ENCODE measurements at regions not wholly inside any gene's neighbourhood (a gene's known extent, or its start where the extent isn't known, plus 50 kb on each side); places are given as distances from the start of the nearest gene placed in this dataset.

DNA sequence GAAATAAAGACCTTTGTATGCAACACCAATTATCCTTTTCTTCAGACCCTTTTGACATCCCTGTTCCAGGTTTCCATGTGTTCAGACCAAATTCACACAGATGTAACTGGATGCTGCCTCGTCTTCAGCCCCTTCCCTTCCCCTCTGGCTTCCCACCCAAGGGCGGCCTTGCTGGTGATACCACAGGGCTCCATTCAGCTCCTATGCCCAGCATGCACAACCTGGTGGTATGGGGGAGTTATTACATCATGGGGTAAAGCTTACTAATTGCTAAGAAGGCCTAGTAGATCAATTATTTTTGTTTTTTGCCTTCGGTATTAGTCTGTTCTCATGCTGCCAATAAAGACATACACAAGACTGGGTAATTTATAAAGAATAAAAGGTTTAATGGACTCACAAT is 317.0 kb upstream of the CXXC4 start:
- DNase-seq: no peak

DNA sequence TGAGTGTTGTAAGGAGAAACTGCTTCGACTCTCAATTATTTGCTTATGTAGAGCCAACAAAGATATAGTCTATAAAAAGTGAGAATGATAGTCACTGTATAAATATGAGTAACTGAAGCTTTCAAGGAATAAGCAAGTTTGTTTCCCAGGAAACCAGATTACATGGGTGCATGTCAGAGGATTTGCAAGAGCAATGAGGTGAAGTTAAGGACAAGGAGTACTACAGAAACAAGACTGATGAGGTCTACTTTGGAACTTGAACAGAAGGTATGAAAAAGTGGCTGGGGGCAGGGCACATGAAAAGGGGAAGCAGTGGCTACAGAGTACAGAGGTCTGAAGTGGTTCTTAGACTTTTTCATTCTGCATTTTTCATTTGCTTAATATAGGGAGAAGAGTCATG is 321.0 kb upstream of the CXXC4 start:
- DNase-seq: no peak

DNA sequence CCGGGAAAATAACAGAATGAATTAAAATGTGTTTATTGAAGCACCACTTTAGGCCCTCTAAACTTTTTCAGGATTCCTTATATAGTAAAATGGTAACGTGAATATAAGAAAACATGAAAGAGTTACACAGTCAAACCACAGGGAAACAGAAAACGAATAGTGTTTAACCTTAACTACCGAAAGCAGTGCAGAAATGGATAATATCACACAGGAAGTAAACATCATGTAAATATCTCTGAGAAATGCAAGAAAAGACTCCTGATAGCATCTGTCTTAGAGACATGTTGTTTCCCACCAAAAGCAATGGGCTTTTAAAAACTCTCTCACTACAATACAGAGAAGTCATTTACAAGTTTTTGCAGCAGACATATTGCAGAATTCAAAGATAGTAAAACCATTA is 323.9 kb upstream of the CXXC4 start:
- DNase-seq: no peak

DNA sequence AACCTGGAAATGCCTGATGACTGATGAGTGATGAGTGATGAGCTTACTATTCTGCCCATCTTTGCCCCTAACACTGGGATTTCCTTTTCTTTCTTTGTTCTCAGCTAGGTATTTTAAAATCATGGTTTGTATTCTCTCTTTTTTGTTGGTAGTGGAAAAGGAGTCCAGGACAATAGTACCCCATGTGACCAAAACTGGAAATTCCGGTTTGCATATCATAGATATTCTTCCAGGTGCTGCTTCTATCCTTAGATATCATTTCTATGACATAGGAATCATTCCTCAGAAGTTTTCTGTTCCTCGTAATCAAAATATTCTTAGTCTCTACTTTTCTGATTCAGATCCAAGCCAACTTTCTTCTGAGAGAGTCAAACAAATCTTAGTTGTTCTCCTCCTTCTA is 320.5 kb upstream of the TET2 start:
- no peak for DNase-seq

DNA sequence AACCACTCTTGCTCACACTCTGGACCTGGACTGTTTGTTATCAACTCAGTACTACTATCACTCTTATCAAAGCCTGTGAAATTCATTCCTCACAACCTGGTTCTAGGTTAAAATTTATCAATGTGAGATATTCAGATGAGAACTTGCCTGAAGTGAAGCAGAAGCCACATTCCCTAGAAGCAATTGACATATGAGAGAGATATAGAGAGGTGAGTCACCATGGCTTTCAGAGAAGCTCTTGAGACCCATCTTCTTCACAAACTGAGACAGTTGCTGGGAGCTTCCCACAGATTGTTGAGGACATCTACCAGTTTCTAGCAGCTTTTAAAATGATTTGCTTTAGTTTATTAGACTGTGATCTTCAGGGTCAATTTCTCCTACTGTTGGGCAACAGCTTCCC is 316.9 kb upstream of the TET2 start:
- DNase-seq: no peak

DNA sequence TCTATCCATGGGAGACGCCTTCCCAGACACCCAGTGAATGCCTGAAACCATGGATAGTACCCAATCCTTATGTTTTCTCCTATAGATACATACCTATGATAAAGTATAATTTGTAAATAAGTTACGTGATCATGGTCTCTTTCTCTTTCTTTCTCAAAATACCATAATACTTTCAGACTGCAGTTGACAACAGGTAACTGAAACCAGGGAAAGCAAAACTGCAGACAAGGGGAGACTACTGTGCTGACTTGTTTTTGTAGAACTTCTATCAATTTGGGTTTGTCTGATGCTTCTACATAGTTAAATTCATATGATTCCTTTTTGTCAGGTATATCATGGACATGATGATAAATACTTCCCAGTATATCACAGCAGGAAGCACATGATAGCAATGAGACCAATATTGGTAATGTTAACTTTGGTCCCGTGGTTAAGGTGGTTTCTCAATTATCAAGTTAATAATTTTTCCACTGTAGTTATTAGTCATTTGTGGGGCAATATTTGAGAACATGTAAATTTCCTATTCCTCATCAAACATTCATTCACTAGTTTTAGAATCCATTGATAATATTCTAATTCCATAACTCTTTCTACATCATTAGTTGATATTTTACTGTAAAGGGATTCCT is 298.0 kb upstream of the TET2 start:
- DNase-seq: no peak

DNA sequence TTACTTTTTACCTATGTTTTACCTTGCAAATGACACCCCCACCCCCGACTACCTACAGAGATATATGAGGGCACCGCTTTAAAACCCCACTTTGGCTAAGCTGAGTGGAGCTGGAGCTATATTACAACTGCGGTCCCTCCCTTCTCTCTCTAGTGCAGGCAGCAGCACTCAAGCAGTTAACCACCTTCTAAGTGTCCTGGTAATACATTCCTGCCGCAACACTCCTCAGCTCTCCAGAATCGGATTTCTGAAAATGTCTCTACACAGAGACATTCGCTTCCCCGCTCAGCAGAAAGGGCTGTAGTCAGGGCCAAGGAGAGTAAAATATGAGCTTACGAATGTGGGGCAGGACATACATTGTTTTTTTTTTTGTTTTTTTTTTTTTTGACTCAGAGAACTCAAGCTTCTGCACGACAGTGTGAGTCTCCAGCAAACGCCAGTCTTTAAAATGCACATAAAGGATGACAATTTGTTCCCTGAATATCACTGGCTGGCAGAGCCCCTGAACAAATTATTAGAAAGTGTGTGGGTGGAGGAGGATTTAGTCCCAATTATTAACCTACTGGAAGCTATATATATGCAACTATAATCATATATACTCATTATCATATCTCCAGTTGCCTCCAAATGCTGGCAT is 287.0 kb upstream of the TET2 start:
- DNase-seq: no peak

DNA sequence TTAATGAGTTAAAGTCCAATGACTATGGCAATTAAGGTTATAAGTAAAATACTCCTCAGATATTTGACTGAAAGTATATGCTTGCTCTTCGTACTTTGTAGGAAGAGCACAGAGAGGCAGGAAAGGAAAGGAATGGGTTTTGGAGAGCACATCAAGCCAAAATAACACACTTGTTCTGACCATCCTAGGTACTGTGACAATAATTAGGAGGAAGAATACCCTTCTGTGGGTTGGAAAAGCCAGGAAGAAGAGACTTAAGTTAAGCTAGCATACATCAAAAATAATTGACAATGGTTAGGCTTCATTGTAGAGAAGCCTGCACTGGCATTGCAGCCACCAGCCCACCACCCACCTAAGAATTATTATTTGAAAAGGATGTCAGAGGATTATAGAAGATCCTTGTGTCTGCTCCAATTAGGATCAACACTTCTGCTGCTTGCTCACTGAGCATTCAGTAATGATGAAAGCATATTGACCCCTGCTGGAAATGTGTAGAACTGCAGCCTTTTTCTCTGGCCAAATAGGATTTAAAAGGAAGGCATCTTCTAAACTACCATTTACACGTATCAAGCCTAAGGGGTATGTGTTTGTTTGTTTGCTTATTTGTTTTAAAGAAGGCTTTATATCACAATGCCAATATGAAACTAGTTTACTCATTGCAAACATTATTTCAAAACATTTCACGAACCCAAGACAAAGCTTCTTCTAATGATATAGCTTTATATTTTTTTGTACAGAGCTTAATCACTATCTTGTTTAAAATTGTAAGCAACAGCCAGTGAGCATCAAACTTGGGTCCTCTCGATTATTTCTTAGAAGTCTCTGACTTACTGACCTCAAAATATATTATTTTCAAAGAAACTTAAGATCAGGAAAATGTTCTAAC is 286.2 kb upstream of the TET2 start:
- DNase-seq: no peak

DNA sequence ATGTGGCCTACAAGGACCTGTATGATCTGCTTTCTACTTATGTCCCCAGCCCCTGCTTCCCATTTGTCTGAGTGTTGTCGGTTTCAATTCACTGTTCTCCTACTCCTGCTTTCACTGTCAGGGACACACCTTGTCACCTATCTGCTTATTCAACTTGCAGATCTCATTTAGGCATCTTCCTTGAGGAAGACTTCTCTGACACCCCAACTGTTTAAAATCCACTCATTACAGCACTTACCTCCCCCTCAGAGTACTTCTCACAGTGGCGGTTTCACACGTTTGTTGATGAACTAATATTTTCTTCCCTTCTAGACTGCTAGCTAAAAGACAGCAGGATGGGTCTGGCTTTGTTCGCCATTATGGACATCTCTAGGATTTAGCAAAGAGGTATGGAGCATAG is 279.9 kb upstream of the TET2 start:
- no peak for DNase-seq

DNA sequence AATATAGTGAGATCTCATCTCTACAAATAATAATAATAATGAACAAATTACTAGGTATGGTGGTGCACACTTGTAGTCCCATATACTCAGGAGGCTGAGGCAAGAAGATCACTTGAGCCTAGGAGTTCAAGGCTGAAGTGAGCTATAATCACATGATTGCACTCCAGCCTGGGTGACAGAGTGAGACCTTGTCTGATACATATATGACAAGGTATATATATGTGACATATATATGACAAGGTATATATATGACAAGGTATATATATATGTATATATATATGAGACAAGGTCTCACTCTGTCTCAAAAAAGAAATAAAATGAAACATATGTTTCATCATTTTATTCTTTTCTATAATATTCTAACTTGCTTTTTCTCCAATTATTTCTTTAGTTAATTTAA is 278.1 kb upstream of the TET2 start:
- no peak for DNase-seq

DNA sequence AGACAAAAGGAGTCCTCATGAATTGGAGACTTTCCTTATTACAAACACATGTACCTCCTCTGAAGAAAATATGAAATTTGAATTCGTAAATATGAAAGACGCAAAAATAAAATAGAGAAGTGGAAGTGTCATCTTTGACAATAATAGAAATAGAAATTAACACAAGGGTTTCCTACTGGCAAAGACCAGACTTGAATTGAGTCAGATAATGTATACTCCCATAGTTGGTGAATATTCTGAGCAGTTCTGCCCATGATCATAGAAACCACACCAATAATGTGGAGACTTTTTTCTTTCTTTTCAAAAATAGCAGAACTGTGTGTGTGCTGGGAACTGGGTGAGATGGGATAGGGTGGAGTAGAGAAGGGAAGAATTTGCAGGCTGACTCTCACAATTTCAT is 277.7 kb upstream of the TET2 start:
- DNase-seq: no peak

DNA sequence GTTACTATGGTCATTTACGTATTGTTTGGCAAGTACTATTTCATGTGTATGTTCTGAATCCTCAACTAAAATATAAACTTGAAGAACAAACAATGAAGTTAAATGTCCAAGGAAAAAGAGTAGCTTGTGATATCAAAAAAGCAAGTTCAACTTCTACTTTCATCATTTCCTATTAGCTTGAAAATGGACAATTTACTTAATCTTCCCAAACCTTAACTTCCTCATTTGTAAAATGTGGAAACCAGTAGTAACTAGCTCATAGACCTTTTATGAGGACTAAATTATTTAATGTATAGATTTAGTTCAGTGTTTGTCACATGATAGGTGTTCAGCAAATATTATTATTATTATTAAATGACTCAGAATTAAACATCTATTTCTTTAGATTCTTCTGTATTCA is 276.8 kb upstream of the TET2 start:
- DNase-seq: no peak

DNA sequence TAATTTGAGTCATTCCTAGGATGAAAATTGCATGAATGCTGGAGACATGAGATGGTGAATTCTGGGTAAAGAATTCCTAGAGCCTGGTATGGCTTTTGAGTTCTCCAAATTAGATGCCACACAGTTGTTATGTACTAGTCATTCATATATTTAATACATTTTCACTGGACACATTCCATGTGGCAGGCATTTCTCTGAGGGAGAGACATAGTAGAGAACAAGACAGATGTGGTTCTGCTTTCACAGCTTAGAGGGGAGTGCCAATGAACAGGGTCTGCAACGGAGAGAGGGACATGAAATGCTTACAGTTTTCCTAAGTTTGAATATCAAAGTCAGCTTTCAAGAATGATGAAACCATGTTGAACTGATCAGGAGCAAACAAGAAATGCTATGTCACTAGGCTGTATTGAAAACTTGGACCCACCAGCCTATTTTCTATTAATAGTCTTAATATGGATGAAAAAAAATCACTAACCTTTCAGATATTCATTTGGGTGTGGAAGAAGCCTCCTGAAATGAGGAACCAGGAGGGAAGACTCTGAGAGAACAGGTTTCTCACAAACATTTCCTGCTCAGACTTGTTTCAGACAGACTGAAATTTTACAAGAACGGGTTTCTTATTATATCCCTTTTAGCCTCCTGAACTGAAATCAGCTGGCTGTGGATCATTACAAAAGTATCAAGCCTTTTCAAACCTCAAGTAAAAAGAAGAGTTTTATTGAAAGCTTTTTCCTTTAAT is 276.0 kb upstream of the TET2 start:
- no peak for DNase-seq

DNA sequence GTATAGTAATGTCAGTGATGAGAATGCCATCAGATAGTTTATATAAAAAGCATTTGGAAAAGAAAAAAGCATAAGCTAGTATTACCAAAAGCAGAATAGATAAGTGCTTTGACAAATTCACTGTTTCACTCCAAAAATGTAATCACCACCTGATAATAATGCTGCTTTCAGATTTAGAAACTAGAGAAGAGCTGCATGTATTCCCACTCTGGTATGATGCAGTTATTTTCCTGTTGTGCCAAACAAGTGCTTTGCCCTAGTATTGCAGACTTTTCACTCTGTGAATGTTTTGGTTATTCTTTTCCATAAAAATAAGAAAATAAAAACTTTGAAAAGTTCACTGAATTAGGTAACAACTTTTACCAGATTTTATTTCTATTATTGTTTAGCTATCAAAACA is 267.7 kb upstream of the TET2 start:
- no peak for DNase-seq

DNA sequence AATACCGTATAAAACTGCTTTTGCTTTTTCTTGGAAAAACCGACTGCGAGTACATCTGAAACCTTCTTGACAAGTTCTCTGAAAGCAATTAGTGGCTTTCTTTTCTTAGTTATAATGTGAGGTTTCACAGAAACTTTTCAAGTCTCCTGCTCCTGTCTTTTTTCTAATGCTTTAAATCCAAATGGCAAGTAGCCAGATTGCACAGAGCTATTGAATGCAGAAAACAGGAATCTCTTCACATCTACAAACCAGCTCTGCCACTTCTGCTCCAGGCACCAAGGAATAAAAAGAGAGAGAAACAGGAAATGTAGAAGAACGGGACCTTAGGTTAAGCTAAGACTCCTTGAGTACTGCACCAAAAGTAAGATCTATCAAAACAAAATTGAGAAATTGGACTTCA is 267.3 kb upstream of the TET2 start:
- DNase-seq: no peak

DNA sequence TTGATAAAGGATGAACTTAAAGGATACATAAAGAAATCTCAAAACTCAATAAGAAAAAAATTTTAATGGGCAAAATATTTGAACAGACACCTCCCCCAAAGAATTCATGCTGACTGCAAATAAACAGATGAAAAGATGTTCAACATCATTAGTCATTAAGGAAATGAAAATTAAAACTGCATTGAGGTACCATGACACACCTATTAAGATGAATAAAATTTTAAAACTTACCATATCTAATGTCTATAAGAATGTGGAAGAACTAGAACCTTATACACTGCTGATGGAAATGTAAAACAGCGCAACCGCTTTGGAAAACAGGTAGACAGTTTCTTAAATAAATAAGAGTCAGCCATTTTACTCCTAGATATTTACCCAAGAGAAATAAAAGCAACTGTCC is 266.8 kb upstream of the TET2 start:
- no peak for DNase-seq

DNA sequence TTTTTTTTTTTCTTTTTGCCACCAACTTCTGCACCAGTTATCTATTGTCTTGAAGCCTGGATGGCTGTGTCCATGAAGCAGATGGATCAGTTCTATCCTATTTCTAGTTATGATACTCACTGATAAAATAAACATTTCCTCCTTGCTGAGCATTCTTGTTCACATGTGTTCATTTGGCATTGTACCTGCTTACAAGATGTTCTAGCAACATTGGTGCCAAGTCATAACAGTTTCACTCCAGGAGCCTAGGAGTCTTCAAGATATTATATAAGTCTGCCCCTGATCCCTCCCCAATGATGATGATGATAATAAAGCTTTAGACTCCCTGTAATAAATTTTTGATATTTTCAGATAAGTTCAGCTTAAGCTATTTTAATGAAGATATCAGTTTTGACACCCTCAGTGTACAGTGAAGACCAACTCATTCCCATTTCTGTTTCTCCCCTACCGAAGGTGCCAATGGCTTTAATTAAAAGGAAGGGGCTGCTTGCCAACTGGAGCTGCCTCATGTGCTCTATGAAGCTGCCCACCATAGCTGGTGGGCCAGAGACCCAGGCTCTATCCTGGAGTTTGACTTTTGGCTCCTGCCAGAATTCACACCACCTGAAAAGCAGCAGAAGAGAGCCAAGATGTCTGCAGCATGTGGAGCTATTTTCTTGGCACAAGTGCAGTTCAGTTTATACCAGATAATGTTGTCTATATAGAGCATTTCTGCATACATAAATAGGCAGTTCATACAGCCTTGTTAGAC is 265.4 kb upstream of the TET2 start:
- no peak for DNase-seq

DNA sequence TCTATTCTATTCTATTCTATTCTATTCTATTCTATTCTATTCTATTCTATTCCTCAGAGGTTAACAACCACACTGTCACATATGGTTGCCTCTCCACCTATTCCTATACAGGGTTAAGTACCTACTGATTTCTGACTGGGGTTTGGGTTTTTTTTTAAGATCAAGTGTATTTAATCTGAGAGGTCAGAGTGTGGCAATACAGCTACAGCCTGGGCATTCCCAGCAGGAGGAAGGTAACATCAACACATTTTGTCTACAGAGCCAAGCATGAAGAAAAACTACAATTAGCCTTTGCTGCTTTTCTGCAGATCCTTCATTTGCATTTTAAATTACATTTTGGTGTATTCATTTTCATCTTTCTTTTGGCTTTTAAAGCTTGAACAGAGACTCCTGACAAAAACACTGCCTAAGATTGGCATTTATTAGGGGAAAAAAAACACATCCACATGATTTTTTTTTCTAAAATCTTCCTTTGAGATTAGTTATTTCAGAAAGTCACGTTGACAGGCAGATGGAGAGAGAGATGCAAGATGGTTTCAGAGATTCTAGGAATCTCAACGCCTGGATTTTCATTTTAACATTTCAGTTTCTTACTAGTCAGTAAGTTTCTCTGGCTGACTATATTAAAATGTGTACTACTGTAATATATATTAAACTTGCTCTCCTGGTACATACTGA is 255.9 kb upstream of the TET2 start:
- DNase-seq: no peak

DNA sequence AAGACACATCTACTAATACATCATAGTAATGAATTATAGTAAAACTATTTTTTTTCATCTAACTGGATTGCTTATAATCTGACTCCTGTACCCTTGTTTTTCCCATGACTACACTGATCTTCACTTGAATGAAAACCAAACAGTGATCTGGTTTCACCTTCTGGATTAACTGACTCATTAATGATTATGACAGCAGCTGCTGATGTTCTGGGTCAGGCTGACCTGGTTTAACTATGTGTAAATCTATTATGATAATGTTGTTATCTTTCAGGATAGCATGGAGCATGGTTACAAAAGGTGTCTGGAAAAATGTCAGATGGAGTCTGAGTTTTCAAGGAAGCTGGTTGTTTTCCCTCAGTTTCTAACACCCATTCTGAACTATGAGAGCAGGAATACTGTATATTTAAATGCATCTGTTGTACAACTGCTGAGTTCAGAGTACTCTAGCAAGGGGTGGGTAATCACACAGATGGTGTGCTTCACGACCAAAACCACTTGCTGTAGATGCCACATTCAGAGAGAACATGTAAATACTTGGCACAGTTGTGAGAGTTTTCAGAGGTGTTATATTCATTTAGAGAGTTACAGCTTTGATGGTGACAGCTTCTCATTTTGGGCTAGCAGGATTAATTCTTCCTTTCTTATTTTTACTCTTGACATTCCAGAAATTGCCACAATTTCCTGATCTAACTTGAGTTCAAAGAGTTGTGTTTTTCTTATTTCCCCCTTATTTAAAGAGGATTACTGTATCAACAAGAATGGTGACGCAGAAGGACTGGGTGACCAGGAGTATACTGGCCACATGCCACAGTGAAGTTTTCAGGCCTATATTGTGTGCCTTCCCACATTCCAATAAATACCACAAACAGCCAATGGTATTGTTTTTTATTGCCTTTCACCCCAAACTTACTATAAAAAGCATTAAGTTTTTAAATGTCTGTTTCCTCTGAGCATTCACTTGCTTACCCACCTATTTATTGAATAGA is 249.7 kb upstream of the TET2 start:
- DNase-seq: no peak

DNA sequence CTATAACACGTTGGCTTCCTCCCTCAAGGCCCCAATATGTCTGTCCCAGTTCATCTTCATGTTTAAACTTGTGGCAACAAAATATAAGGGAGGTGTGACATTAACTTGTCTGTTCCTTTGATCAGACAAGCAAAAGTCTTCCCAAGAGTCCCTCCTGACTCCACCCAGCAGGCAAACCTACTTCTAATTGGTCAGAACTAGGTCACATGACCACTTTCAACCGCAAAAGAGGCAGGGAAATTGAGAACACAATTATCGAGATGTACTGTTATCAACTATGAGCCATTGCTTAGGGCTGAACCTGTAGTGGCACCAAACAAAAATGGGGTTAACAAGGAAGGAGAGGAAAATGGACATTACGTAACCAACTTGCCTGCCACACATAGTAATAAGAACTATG is 246.8 kb upstream of the TET2 start:
- no peak for DNase-seq

DNA sequence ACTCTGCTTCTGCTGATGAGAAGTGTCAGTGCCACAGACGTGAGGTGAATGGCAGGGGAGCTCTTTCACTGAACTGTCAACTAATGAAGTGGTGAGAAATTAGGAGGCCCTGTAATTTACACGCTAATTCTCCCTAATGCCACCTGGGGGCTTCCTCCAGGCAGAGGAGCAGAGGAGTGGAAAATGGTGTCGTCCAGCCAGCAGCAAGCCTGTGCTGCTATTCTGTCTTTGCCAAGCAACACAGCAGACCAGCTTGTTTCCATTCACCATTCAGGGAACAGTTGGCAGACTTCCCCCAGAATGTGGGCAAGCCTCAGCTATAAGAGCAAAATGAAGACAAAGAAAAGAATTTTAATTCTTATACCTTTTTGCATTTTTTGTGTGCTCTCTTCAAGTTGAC is 245.2 kb upstream of the TET2 start:
- no peak for DNase-seq

Data from SIG-M5 (cell line).